ENCODE measurements at regions not wholly inside any gene's neighbourhood (a gene's known extent, or its start where the extent isn't known, plus 50 kb on each side); places are given as distances from the start of the nearest gene placed in this dataset.

GRCh38 chr18:30618567-30618966 is 424.0 kb downstream of the DSC3 start:
- no peaks in the 10 kb centered on the region for H3K36me3 ChIP-seq
- no peaks in the 10 kb centered on the region for H3K9me3 ChIP-seq
- intact Hi-C loops (cut with DNase I): no loop called here
- H3K27ac ChIP-seq: no peak overlapping the region
- no peak overlapping the region for H3K4me3 ChIP-seq (replicated peaks in 1 of 3)
- WGBS, 2 donors: 73 to 80% methylated on average over 3 of the region's 3 CpGs
- H3K4me1 ChIP-seq: no peaks in the 10 kb centered on the region
- DNase-seq: no peak
- TF ChIP-seq CTCF (IDR thresholded peaks at IDR 0.05) (no peak), POLR2A (IDR thresholded peaks at IDR 0.05) (no peak)
- no peaks in the 10 kb centered on the region for H3K27me3 ChIP-seq

- no peaks in the 10 kb centered on the region for H3K27me3 ChIP-seq
- no peak overlapping the region for H3K4me3 ChIP-seq (replicated peaks in 1 of 3)
- DNase-seq: no peak
- H3K9me3 ChIP-seq: no peaks in the 10 kb centered on the region
- TF ChIP-seq CTCF (IDR thresholded peaks at IDR 0.05) (no peak), POLR2A (IDR thresholded peaks at IDR 0.05) (no peak)
- 91 to 92% methylated on average over 6 of the region's 6 CpGs for WGBS, 2 donors
- intact Hi-C loops (cut with DNase I): no loop called here
- H3K36me3 ChIP-seq: no peaks in the 10 kb centered on the region
- H3K4me1 ChIP-seq: no peaks in the 10 kb centered on the region
- no peak overlapping the region for H3K27ac ChIP-seq
Observed at GRCh38 chr18:30616414-30616813, 426.1 kb downstream of the DSC3 start.

DNA sequence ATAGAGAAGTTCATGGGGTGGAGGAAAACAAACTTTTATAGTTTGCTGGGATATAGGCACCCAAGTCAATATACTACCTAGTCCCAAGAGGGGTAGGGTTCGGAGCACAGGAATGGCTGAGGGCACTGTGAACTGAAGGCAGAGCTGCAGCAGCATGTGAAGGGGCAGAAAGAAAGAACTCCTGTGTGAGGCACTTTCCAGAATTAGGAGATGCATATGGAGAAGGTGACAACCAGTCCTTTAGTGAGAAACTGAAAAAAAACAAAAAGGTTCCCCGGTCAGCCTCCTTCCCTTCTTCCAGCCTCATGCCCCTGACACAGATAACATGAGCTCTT is 429.1 kb downstream of the DSC3 start:
- H3K4me1 ChIP-seq: no peaks in the 10 kb centered on the region
- H3K27me3 ChIP-seq: no peaks in the 10 kb centered on the region
- DNase-seq: no peak
- no peak overlapping the region for H3K4me3 ChIP-seq (replicated peaks in 1 of 3)
- TF ChIP-seq POLR2A (IDR thresholded peaks at IDR 0.05) (no peak), CTCF (IDR thresholded peaks at IDR 0.05) (no peak)
- H3K27ac ChIP-seq: no peak overlapping the region
- intact Hi-C loops (cut with DNase I): no loop called here
- no peaks in the 10 kb centered on the region for H3K9me3 ChIP-seq
- no peaks in the 10 kb centered on the region for H3K36me3 ChIP-seq
- WGBS, 2 donors: 65 to 75% methylated on average over 2 of the region's 2 CpGs

DNA sequence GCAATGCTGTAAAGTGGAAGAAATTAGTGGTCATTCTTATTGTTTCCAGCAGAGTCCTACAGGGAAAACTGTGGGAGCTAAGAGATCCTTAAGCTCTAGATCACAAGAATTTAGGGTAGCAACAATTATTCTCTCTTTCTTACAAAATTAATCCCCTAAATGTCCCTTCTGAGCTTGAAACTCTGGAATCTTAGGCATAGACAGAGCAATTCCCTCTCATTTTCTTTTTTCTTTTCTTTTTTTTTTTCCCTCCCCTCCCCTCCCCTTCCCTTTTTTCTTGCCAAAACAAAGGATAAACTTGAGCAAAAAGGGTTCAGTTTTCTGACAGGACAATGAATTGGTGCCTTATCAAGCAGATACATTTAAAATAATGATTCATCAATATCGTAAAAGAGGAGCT is 441.0 kb downstream of the DSC3 start:
- TF ChIP-seq POLR2A (IDR thresholded peaks at IDR 0.05) (no peak), CTCF (IDR thresholded peaks at IDR 0.05) (no peak)
- Histone ChIP-seq H3K9me3 (no peaks in the 10 kb centered on the region), H3K27me3 (no peaks in the 10 kb centered on the region), H3K4me1 (no peaks in the 10 kb centered on the region), H3K4me3 (replicated peaks in 1 of 3) (no peak overlapping the region), H3K27ac (no peak overlapping the region), H3K36me3 (no peaks in the 10 kb centered on the region)
- WGBS, 2 donors: 62 to 88% methylated on average over 1 of the region's 1 CpG
- DNase-seq: no peak
- intact Hi-C loops (cut with DNase I): no loop called here

DNA sequence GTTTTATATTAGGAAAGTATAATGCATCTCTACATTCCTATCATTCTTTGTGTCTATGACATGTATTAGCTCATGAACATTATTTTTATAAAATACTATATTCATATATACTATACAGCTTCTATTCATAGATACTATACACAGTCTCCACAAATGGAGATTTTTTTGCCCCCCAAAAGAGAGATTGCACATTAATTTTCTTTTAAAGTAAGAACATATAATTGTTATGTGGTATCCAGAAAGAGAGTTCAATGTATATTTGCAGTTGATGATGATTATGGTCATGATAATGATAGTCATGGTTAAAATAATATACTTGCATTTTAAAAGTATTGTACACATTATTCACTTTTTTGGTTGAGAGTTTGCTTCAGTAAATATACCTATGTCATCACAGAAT is 445.3 kb downstream of the DSC3 start:
- Histone ChIP-seq H3K27ac (no peak overlapping the region), H3K27me3 (no peaks in the 10 kb centered on the region), H3K9me3 (no peaks in the 10 kb centered on the region), H3K4me1 (no peaks in the 10 kb centered on the region), H3K36me3 (no peaks in the 10 kb centered on the region), H3K4me3 (replicated peaks in 1 of 3) (no peak overlapping the region)
- DNase-seq: no peak
- TF ChIP-seq POLR2A (IDR thresholded peaks at IDR 0.05): no peak
- no peak for TF ChIP-seq CTCF (IDR thresholded peaks at IDR 0.05)
- intact Hi-C loops (cut with DNase I): no loop called here
